ENCODE measurements at regions not wholly inside any gene's neighbourhood (a gene's known extent, or its start where the extent isn't known, plus 50 kb on each side); places are given as distances from the start of the nearest gene placed in this dataset.

- no peak for DNase-seq
These were observed 50.3 kb upstream of the TCF12 start for GRCh38 chr15:56868170-56868569.

- DNase-seq = no peak
These were observed 51.6 kb upstream of the TCF12 start for GRCh38 chr15:56866803-56867202.

- no peak for DNase-seq
These were observed 60.6 kb upstream of the TCF12 start for GRCh38 chr15:56857828-56858227.

- no peak for DNase-seq
These were observed 61.5 kb upstream of the TCF12 start for GRCh38 chr15:56856934-56857333.

- DNase-seq = no peak
These were observed 73.6 kb upstream of the TCF12 start for GRCh38 chr15:56844892-56845291.

GRCh38 chr15:56844471-56844870 lies 74.0 kb upstream of the TCF12 start:
- no peak for DNase-seq

GRCh38 chr15:56839641-56840040 lies 78.8 kb upstream of the TCF12 start:
- no peak for DNase-seq

- DNase-seq = no peak
These were observed 79.3 kb upstream of the TCF12 start for GRCh38 chr15:56839099-56839498.

- DNase-seq = no peak
These were observed 80.4 kb upstream of the TCF12 start for GRCh38 chr15:56838085-56838484.

- no peak for DNase-seq
These were observed 81.2 kb upstream of the TCF12 start for GRCh38 chr15:56837273-56837672.

- no peak for DNase-seq
These were observed 82.7 kb upstream of the TCF12 start for GRCh38 chr15:56835718-56836171.

GRCh38 chr15:56832125-56832524 lies 86.3 kb upstream of the TCF12 start:
- DNase-seq = no peak

GRCh38 chr15:56831467-56832005 lies 86.9 kb upstream of the TCF12 start:
- no peak for DNase-seq

GRCh38 chr15:56824175-56824574 lies 90.9 kb upstream of the ZNF280D start:
- no peak for DNase-seq

- peak; percentile 4 for DNase-seq
These were observed 88.6 kb upstream of the ZNF280D start for GRCh38 chr15:56821721-56822425.

GRCh38 chr15:56820333-56820732 lies 87.0 kb upstream of the ZNF280D start:
- DNase-seq = no peak

GRCh38 chr15:56817321-56818080 lies 84.2 kb upstream of the ZNF280D start:
- no peak for DNase-seq

GRCh38 chr15:56816781-56817180 lies 83.5 kb upstream of the ZNF280D start:
- DNase-seq = no peak

- no peak for DNase-seq
These were observed 81.9 kb upstream of the ZNF280D start for GRCh38 chr15:56815247-56815646.

- no peak for DNase-seq
These were observed 81.1 kb upstream of the ZNF280D start for GRCh38 chr15:56814429-56814828.

GRCh38 chr15:56813995-56814394 lies 80.7 kb upstream of the ZNF280D start:
- no peak for DNase-seq

GRCh38 chr15:56812961-56813360 lies 79.7 kb upstream of the ZNF280D start:
- no peak for DNase-seq

GRCh38 chr15:56812221-56812620 lies 78.9 kb upstream of the ZNF280D start:
- no peak for DNase-seq

- no peak for DNase-seq
These were observed 78.3 kb upstream of the ZNF280D start for GRCh38 chr15:56811586-56811985.
